IMR-90 (cell line): ENCODE measurements at regions not wholly inside any gene's neighbourhood (a gene's known extent, or its start where the extent isn't known, plus 50 kb on each side); places are given as distances from the start of the nearest gene placed in this dataset.

Experiments used
- ATAC-seq: fragments of 200-7000 bp; cut with Tn5 transposase; 2 replicates; pipeline ENCODE4 v1.9.1; 2020; ENCODE audit warnings: low read depth, mild to moderate bottlenecking, moderate library complexity
- BruUV-seq: library from RNA; stranded (reverse); fragments of 400-500 nt; replicated peaks from 2 replicates; lab custom pipeline; 2021; lab: Mats Ljungman, UMichigan
- CTCF ChIA-PET: fragments of 300-600 bp; formaldehyde crosslinking; extraction: SDS; loops from one replicate; lab custom pipeline; 2021; ENCODE audit warnings: antibody characterized with exemption; lab: Yijun Ruan, JAX
- POLR2A ChIA-PET: fragments of 300-600 bp; sonication (Branson Sonifier 250); formaldehyde crosslinking; loops from one replicate; lab custom pipeline; 2022; ENCODE audit warnings: antibody characterized with exemption; ENCODE audit not compliant: unreplicated experiment; lab: Charles Lee
- DNase-seq: peaks from one replicate; pipeline ENCODE4 v3.0.0; 2013
- H2AFZ ChIP-seq: replicated peaks from 2 replicates; pipeline ENCODE3; 2013; ENCODE audit warnings: low read length, mild to moderate bottlenecking; ENCODE audit not compliant: poor library complexity
- H2AK5ac ChIP-seq: 2 replicates; pipeline ENCODE4 v1.6.1; 2013; ENCODE audit warnings: low read depth, low read length, inconsistent platforms
- H2AK9ac ChIP-seq: replicated peaks from 2 replicates; pipeline ENCODE3; 2013; ENCODE audit warnings: mild to moderate bottlenecking, low read depth, low read length, moderate library complexity; ENCODE audit not compliant: poor library complexity
- H2BK120ac ChIP-seq: 2 replicates; pipeline ENCODE4 v1.6.1; 2013; ENCODE audit warnings: low read depth, low read length, inconsistent platforms
- H2BK15ac ChIP-seq: 3 replicates; pipeline ENCODE4 v1.6.1; 2013; ENCODE audit warnings: low read depth, low read length, inconsistent platforms
- H2BK20ac ChIP-seq: 2 replicates; pipeline ENCODE4 v1.6.1; 2013; ENCODE audit warnings: low read depth, mild to moderate bottlenecking, inconsistent platforms, low read length, moderate library complexity
- H2BK5ac ChIP-seq: 2 replicates; pipeline ENCODE4 v1.6.1; 2013; ENCODE audit warnings: mild to moderate bottlenecking, low read depth, low read length, inconsistent platforms; ENCODE audit not compliant: poor library complexity, severe bottlenecking
- H3K14ac ChIP-seq: replicated peaks from 2 replicates; pipeline ENCODE4 v1.6.1; 2013; ENCODE audit warnings: low read depth, low read length, inconsistent platforms
- H3K18ac ChIP-seq: 2 replicates; pipeline ENCODE4 v1.6.1; 2013; ENCODE audit warnings: low read depth, low read length, control low read depth
- H3K23ac ChIP-seq: 2 replicates; pipeline ENCODE4 v1.6.1; 2013; ENCODE audit warnings: low read depth, low read length, inconsistent platforms
- H3K27ac ChIP-seq: 2 replicates; pipeline ENCODE4 v1.5.1; 2013; ENCODE audit warnings: mild to moderate bottlenecking, control low read depth, low read length; ENCODE audit not compliant: insufficient read depth
- H3K27me3 ChIP-seq: 2 replicates; pipeline ENCODE4 v1.6.1; 2013; ENCODE audit warnings: low read length; ENCODE audit not compliant: control insufficient read depth, insufficient read depth
- H3K36me3 ChIP-seq: 2 replicates; pipeline ENCODE4 v1.6.1; 2013; ENCODE audit warnings: low read length, mixed read lengths; ENCODE audit not compliant: control insufficient read depth, insufficient read depth
- H3K4ac ChIP-seq: 2 replicates; pipeline ENCODE4 v1.6.1; 2013; ENCODE audit warnings: low read depth, low read length, inconsistent platforms
- H3K4me1 ChIP-seq: 2 replicates; pipeline ENCODE4 v1.6.1; 2013; ENCODE audit warnings: low read length, mixed read lengths; ENCODE audit not compliant: control insufficient read depth, insufficient read depth
- H3K4me2 ChIP-seq: 2 replicates; pipeline ENCODE4 v1.6.1; 2013; ENCODE audit warnings: low read depth, mild to moderate bottlenecking, control low read depth, low read length, moderate library complexity
- H3K4me3 ChIP-seq: 2 replicates; pipeline ENCODE4 v1.5.1; 2013; ENCODE audit warnings: low read depth, mild to moderate bottlenecking, control low read depth, low read length, moderate library complexity; ENCODE audit not compliant: insufficient read depth
- H3K56ac ChIP-seq: 2 replicates; pipeline ENCODE4 v1.6.1; 2013; ENCODE audit warnings: low read length, inconsistent platforms; ENCODE audit not compliant: insufficient read depth; ENCODE audit errors: extremely low read depth
- H3K79me1 ChIP-seq, 2 experiments: 2 replicates each; pipeline ENCODE4 v1.6.1; 2013; ENCODE audit warnings: low read length in 2 of 2, inconsistent platforms in 1 of 2, low read depth in 1 of 2
- H3K9ac ChIP-seq: 2 replicates; pipeline ENCODE4 v1.6.1; 2013; ENCODE audit warnings: low read depth, low read length, control low read depth
- H3K9me1 ChIP-seq: 2 replicates; pipeline ENCODE4 v1.6.1; 2013; ENCODE audit warnings: low read length, inconsistent platforms; ENCODE audit not compliant: insufficient read depth
- H3K9me3 ChIP-seq: 2 replicates; pipeline ENCODE4 v1.6.1; 2013; ENCODE audit warnings: low read length; ENCODE audit not compliant: control insufficient read depth, insufficient read depth
- H4K20me1 ChIP-seq: 2 replicates; pipeline ENCODE4 v1.6.1; 2013; ENCODE audit warnings: low read length, inconsistent platforms; ENCODE audit not compliant: insufficient read depth
- H4K5ac ChIP-seq: 2 replicates; pipeline ENCODE4 v1.6.1; 2013; ENCODE audit warnings: mild to moderate bottlenecking, low read depth, low read length, control low read depth
- H4K8ac ChIP-seq, 2 experiments: 2 replicates each; pipeline ENCODE4 v1.6.1; 2013; ENCODE audit warnings: low read depth in 2 of 2, low read length in 2 of 2, control low read depth in 1 of 2, inconsistent platforms in 1 of 2
- H4K91ac ChIP-seq: 2 replicates; pipeline ENCODE4 v1.6.1; 2013; ENCODE audit warnings: low read depth, low read length, inconsistent platforms; ENCODE audit not compliant: insufficient read depth
- BHLHE40 ChIP-seq: fragments of 150-350 bp; IDR thresholded peaks from 2 replicates; pipeline ENCODE4 v1.6.1; 2016; ENCODE audit warnings: mild to moderate bottlenecking, low read depth, low read length
- CEBPB ChIP-seq: IDR thresholded peaks from 2 replicates; pipeline ENCODE4 v1.6.1; 2012; ENCODE audit warnings: low read depth, low read length, improper control_type of control experiment
- CHD1 ChIP-seq: IDR thresholded peaks from 2 replicates; pipeline ENCODE4 v1.6.1; 2012; ENCODE audit warnings: low read depth, low read length, improper control_type of control experiment
- CTCF ChIP-seq: conservative IDR thresholded peaks from 2 replicates; pipeline ENCODE4 v1.5.1; 2012; ENCODE audit warnings: mild to moderate bottlenecking, low read depth, low read length, improper control_type of control experiment
- ELK1 ChIP-seq: fragments of 150-350 bp; IDR thresholded peaks from 2 replicates; pipeline ENCODE4 v1.6.1; 2016; ENCODE audit warnings: low read depth, mild to moderate bottlenecking, low read length, moderate library complexity, borderline replicate concordance
- FOS ChIP-seq: fragments of 150-350 bp; IDR thresholded peaks from 2 replicates; pipeline ENCODE4 v1.6.1; 2016; ENCODE audit warnings: low read depth, low read length
- MAFK ChIP-seq: IDR thresholded peaks from 2 replicates; pipeline ENCODE4 v1.6.1; 2012; ENCODE audit warnings: low read depth, low read length, improper control_type of control experiment
- MAZ ChIP-seq: IDR thresholded peaks from 2 replicates; pipeline ENCODE4 v1.6.1; 2012; ENCODE audit warnings: low read depth, mild to moderate bottlenecking, low read length, improper control_type of control experiment, moderate library complexity, borderline replicate concordance
- MXI1 ChIP-seq: IDR thresholded peaks from 2 replicates; pipeline ENCODE4 v1.6.1; 2012; ENCODE audit warnings: low read depth, mild to moderate bottlenecking, low read length, moderate library complexity, borderline replicate concordance
- NFE2L2 ChIP-seq: fragments of 150-350 bp; IDR thresholded peaks from 2 replicates; pipeline ENCODE4 v1.6.1; 2016; ENCODE audit warnings: low read depth, mild to moderate bottlenecking, low read length
- POLR2A ChIP-seq: IDR thresholded peaks from 2 replicates; pipeline ENCODE4 v1.6.1; 2012; ENCODE audit warnings: mild to moderate bottlenecking, low read depth, low read length
- RAD21 ChIP-seq: IDR thresholded peaks from 2 replicates; pipeline ENCODE4 v1.6.1; 2012; ENCODE audit warnings: low read length, improper control_type of control experiment
- RCOR1 ChIP-seq: IDR thresholded peaks from 2 replicates; pipeline ENCODE4 v1.6.1; 2012; ENCODE audit warnings: mild to moderate bottlenecking, low read length, improper control_type of control experiment; ENCODE audit not compliant: insufficient replicate concordance
- RFX5 ChIP-seq: IDR thresholded peaks from 2 replicates; pipeline ENCODE4 v1.8.0; 2012; ENCODE audit warnings: low read depth, mild to moderate bottlenecking, low read length, moderate library complexity
- SMC3 ChIP-seq: fragments of 150-350 bp; IDR thresholded peaks from 2 replicates; pipeline ENCODE4 v1.6.1; 2016; ENCODE audit warnings: low read depth, mild to moderate bottlenecking, antibody characterized with exemption, low read length, moderate library complexity
- WGBS, 2 experiments: methylation state at CpG; one replicate each; pipeline versions ENCODE4 v1.1.5 to v1.1.7; 2013; ENCODE audit warnings: missing lambda C conversion rate in 2 of 2; ENCODE audit not compliant: insufficient read length in 1 of 2; ENCODE audit errors: extremely low coverage in 2 of 2; 5-methylcytosine and 5-hydroxymethylcytosine counted together
- dilution Hi-C: fragments of 300-500 bp; cut with HindIII; formaldehyde crosslinking; loops from one replicate; pipeline ENCODE4 v1.14.3; 2018; ENCODE audit warnings: low sequenced_read_pairs; ENCODE audit not compliant: unreplicated experiment
- in situ Hi-C: fragments of 300-500 bp; cut with MboI; formaldehyde crosslinking; loops from 3 replicates; pipeline ENCODE4 v1.14.3; 2019; ENCODE audit warnings: low sequenced_read_pairs, inconsistent platforms, mixed read lengths
- intact Hi-C: fragments of 100-400 bp; cut with micrococcal nuclease; formaldehyde crosslinking; loops from 2 replicates; pipeline ENCODE4 v1.10.0; 2022
- TF ChIP-seq, protein P1 (sequence below): fragments of 150-350 bp; IDR thresholded peaks from 2 replicates; pipeline ENCODE4 v1.6.1; 2017; ENCODE audit warnings: mild to moderate bottlenecking, antibody characterized with exemption, low read length, low read depth

- CTCF ChIA-PET = interaction anchor here (0.6 kb wide), 1 partner anchor 202 kb away, joined by 7 read pairs; no protein-coding TSS in a partner anchor
- peak overlapping the region; percentile 59 for H3K18ac ChIP-seq
- peaks cover 2% of the 10 kb centered on the region; the same call in 1 of the 2 replicates for H3K27me3 ChIP-seq
- H4K8ac ChIP-seq = no peak overlapping the region; a peak in 1 of 4 replicates
- no peaks in the 10 kb centered on the region for H3K79me1 ChIP-seq
- no peak overlapping the region for H3K23ac ChIP-seq
- H3K9ac ChIP-seq = no peak overlapping the region
- intact Hi-C loops = no loop called here
- peak overlapping the region; percentile 81 for H2BK20ac ChIP-seq
- H3K9me3 ChIP-seq = no peaks in the 10 kb centered on the region
- no peak overlapping the region for H3K4me2 ChIP-seq
- DNase-seq = no peak
- dilution Hi-C loops = no loop called here
- H2AK9ac ChIP-seq = no peak overlapping the region
- no TSS peak for BruUV-seq
- peak overlapping the region; percentile 62 for H2AK5ac ChIP-seq
- peaks cover 16% of the 10 kb centered on the region for H3K4me1 ChIP-seq
- H3K4ac ChIP-seq = peak overlapping the region; percentile 41; the same call in 1 of the 2 replicates
- POLR2A ChIA-PET = no interaction called here
- H2BK120ac ChIP-seq = peak overlapping the region; percentile 85
- WGBS, 2 experiments = 49% methylated on average over 8 of the region's 8 CpGs; no CpG with 5 or more reads in 1 of the 2 experiments
- peaks cover 15% of the 10 kb centered on the region for H3K9me1 ChIP-seq
- no peak overlapping the region; the same call in 1 of the 2 replicates for H3K14ac ChIP-seq
- H3K56ac ChIP-seq = no peak overlapping the region
- H4K91ac ChIP-seq = peak overlapping the region; percentile 52
- H3K4me3 ChIP-seq = no peak overlapping the region
- no peak overlapping the region for H2AFZ ChIP-seq
- no peaks in the 10 kb centered on the region for H4K20me1 ChIP-seq
- no peak overlapping the region for H3K27ac ChIP-seq
- ATAC-seq = no peak
- in situ Hi-C loops = no loop called here
- peak overlapping the region; percentile 85; the same call in 2 of the 3 replicates for H2BK15ac ChIP-seq
- H4K5ac ChIP-seq = 0 out of 2 replicates have a peak overlapping the region, but pooled peaks have one; percentile 35
- H3K36me3 ChIP-seq = no peaks in the 10 kb centered on the region; the same call in 1 of the 2 replicates
- no peak overlapping the region for H2BK5ac ChIP-seq
- no peak for TF ChIP-seq BHLHE40
- no peak for TF ChIP-seq CEBPB
- no peak for TF ChIP-seq MAFK
- TF ChIP-seq RAD21 = no peak
- no peak for TF ChIP-seq NFE2L2
- TF ChIP-seq SMC3 = no peak
- TF ChIP-seq, protein P1, sequence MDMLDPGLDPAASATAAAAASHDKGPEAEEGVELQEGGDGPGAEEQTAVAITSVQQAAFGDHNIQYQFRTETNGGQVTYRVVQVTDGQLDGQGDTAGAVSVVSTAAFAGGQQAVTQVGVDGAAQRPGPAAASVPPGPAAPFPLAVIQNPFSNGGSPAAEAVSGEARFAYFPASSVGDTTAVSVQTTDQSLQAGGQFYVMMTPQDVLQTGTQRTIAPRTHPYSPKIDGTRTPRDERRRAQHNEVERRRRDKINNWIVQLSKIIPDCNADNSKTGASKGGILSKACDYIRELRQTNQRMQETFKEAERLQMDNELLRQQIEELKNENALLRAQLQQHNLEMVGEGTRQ = no peak
- no peak for TF ChIP-seq CHD1
- TF ChIP-seq RCOR1 = no peak
- TF ChIP-seq RFX5 = no peak
- TF ChIP-seq MAZ = no peak
- no peak for TF ChIP-seq ELK1
- TF ChIP-seq FOS = no peak
- TF ChIP-seq MXI1 = no peak
- no peak for TF ChIP-seq POLR2A
- TF ChIP-seq CTCF = no peak
These were observed 272.4 kb upstream of the ROPN1 start for GRCh38 chr3:124264346-124264745.
